ENCODE measurements at regions not wholly inside any gene's neighbourhood (a gene's known extent, or its start where the extent isn't known, plus 50 kb on each side); places are given as distances from the start of the nearest gene placed in this dataset.

DNA sequence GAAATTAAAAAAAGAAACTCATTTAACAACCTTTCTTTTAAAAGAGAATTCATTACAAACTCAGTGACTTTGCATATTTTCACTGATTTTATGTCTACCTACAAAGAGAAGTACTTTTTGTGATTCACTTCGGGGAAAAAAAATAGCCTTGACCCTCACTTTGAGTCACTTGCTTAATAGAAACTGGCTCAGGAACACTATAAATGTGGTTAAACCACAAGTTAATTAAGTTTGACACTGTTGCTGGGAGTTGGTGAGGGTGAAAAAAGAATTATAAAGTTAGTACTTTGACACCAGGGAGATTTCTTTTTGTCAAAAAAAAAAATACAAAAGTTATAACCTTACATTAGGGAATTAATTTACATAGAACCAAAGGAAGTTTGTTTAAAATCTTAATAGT is 810.9 kb downstream of the NR2F2 start:
- Histone ChIP-seq H3K9me3 (ENCODE audit: insufficient read depth, low read length, severe bottlenecking) (no peaks in the 10 kb centered on the region), H3K9ac (ENCODE audit: low read depth, low read length) (no peak overlapping the region), H3K4me2 (ENCODE audit: insufficient read depth, low read length) (no peak overlapping the region), H3K36me3 (ENCODE audit: insufficient read depth, low read length) (no peaks in the 10 kb centered on the region), H3K4me3 (ENCODE audit: low read depth in 1 of 2, low read length in 2 of 2) (no peak overlapping the region), H2AFZ (ENCODE audit: low read depth, low read length) (no peak overlapping the region), H3K27ac (ENCODE audit: low read length) (no peak overlapping the region), H3K4me1 (ENCODE audit: insufficient read depth, low read length) (no peaks in the 10 kb centered on the region), H3K79me2 (ENCODE audit: insufficient read depth, low read length) (no peaks in the 10 kb centered on the region), H3K27me3 (ENCODE audit: insufficient read depth, low read length, poor library complexity) (no peaks in the 10 kb centered on the region), H4K20me1 (ENCODE audit: insufficient read depth, low read length) (no peaks in the 10 kb centered on the region)
- DNase-seq = no peak
- TF ChIP-seq, protein P1, sequence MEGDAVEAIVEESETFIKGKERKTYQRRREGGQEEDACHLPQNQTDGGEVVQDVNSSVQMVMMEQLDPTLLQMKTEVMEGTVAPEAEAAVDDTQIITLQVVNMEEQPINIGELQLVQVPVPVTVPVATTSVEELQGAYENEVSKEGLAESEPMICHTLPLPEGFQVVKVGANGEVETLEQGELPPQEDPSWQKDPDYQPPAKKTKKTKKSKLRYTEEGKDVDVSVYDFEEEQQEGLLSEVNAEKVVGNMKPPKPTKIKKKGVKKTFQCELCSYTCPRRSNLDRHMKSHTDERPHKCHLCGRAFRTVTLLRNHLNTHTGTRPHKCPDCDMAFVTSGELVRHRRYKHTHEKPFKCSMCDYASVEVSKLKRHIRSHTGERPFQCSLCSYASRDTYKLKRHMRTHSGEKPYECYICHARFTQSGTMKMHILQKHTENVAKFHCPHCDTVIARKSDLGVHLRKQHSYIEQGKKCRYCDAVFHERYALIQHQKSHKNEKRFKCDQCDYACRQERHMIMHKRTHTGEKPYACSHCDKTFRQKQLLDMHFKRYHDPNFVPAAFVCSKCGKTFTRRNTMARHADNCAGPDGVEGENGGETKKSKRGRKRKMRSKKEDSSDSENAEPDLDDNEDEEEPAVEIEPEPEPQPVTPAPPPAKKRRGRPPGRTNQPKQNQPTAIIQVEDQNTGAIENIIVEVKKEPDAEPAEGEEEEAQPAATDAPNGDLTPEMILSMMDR (IDR thresholded peaks at IDR 0.05; ENCODE audit: borderline replicate concordance, extremely low read depth, low read length, poor library complexity, severe bottlenecking) = no peak
- TF ChIP-seq EZH2 (IDR thresholded peaks at IDR 0.05; ENCODE audit: borderline replicate concordance, low read depth, low read length, severe bottlenecking) = no peak
- ATAC-seq (ENCODE audit: insufficient read depth, low read depth) = no peak

DNA sequence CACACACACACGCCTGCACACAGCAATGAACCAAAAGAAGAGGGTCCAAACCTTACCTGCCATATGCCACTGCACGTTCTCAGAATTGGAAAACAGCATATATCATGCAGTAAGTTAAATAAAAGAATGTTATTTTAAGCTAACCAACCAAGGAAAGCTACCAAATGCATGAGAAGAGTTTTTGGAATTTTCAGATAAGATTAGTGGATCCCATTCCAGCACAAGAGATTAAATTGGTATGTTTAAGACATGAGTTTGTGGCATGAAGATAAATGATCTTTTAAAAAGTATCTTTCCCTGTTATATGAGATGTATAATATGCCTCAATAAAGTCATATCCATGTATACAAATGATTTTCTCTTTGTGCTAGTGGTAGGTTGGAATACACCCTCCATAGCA is 811.4 kb downstream of the NR2F2 start:
- Histone ChIP-seq H3K36me3 (ENCODE audit: insufficient read depth, low read length) (no peaks in the 10 kb centered on the region), H3K27me3 (ENCODE audit: insufficient read depth, low read length, poor library complexity) (no peaks in the 10 kb centered on the region), H3K4me3 (ENCODE audit: low read depth in 1 of 2, low read length in 2 of 2) (no peak overlapping the region), H2AFZ (ENCODE audit: low read depth, low read length) (no peak overlapping the region), H3K79me2 (ENCODE audit: insufficient read depth, low read length) (no peaks in the 10 kb centered on the region), H3K4me2 (ENCODE audit: insufficient read depth, low read length) (no peak overlapping the region), H4K20me1 (ENCODE audit: insufficient read depth, low read length) (no peaks in the 10 kb centered on the region), H3K9me3 (ENCODE audit: insufficient read depth, low read length, severe bottlenecking) (no peaks in the 10 kb centered on the region), H3K9ac (ENCODE audit: low read depth, low read length) (no peak overlapping the region), H3K27ac (ENCODE audit: low read length) (no peak overlapping the region), H3K4me1 (ENCODE audit: insufficient read depth, low read length) (no peaks in the 10 kb centered on the region)
- ATAC-seq (ENCODE audit: insufficient read depth, low read depth) = no peak
- no peak for DNase-seq
- TF ChIP-seq EZH2 (IDR thresholded peaks at IDR 0.05; ENCODE audit: borderline replicate concordance, low read depth, low read length, severe bottlenecking) = no peak
- TF ChIP-seq, protein P1 (IDR thresholded peaks at IDR 0.05; ENCODE audit: borderline replicate concordance, extremely low read depth, low read length, poor library complexity, severe bottlenecking) = no peak

DNA sequence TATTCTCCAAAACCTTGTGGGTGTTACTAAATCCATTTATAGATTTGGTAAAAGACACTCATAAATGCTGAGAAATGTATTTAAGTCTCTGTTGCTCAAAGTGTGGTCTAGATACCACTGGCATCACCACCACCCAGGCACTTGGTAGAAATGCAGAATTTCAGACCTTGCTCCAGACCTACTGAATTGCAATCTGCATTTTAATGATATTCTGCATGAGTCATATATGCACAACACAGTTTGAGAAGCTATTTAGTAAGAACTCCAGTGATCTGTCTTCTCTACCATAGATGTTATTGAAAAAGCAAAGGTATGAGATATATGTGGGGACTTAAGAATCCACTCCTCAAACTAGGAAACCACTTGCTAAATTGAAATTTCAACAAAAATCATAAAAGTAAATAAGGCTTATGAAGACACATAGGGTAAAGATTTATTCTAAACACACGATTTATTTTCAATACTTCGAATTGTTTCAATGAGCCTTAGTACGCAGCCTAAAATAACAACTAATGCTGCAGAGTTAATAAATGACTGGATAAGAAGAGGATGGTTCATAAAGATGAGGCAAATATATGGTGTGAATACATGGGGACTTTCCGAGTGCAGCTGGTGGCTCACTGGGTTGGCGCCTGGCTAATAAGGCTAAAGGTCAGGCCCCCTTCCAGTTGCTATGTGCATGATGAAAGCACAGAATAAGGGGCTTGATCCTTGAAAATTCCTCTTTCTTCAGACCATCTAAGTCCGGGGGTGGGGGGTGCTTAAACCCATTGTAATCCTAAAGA is 813.3 kb downstream of the NR2F2 start:
- no peak for DNase-seq
- no peak overlapping the region for H3K9ac ChIP-seq (ENCODE audit: low read depth, low read length)
- no peak overlapping the region for H3K4me2 ChIP-seq (ENCODE audit: insufficient read depth, low read length)
- H3K27me3 ChIP-seq (ENCODE audit: insufficient read depth, low read length, poor library complexity) = no peaks in the 10 kb centered on the region
- H3K36me3 ChIP-seq (ENCODE audit: insufficient read depth, low read length) = no peaks in the 10 kb centered on the region
- TF ChIP-seq EZH2 (IDR thresholded peaks at IDR 0.05; ENCODE audit: borderline replicate concordance, low read depth, low read length, severe bottlenecking) = no peak
- TF ChIP-seq, protein P1 (IDR thresholded peaks at IDR 0.05; ENCODE audit: borderline replicate concordance, extremely low read depth, low read length, poor library complexity, severe bottlenecking) = no peak
- no peaks in the 10 kb centered on the region for H3K79me2 ChIP-seq (ENCODE audit: insufficient read depth, low read length)
- H3K9me3 ChIP-seq (ENCODE audit: insufficient read depth, low read length, severe bottlenecking) = no peaks in the 10 kb centered on the region
- H3K4me3 ChIP-seq (ENCODE audit: low read depth in 1 of 2, low read length in 2 of 2) = no peak overlapping the region
- no peak overlapping the region for H3K27ac ChIP-seq (ENCODE audit: low read length)
- no peak overlapping the region for H2AFZ ChIP-seq (ENCODE audit: low read depth, low read length)
- ATAC-seq (ENCODE audit: insufficient read depth, low read depth) = no peak
- H4K20me1 ChIP-seq (ENCODE audit: insufficient read depth, low read length) = no peaks in the 10 kb centered on the region
- no peaks in the 10 kb centered on the region for H3K4me1 ChIP-seq (ENCODE audit: insufficient read depth, low read length)
